ENCODE measurements at regions not wholly inside any gene's neighbourhood (a gene's known extent, or its start where the extent isn't known, plus 50 kb on each side); places are given as distances from the start of the nearest gene placed in this dataset.

- Histone ChIP-seq H3K9me1 (ENCODE audit: control insufficient read depth, extremely low read depth, insufficient read depth, low read length) (no peaks in the 10 kb centered on the region), H2AFZ (ENCODE audit: control insufficient read depth, low read length) (no peak overlapping the region), H3K9me3 (ENCODE audit: control insufficient read depth, low read depth, low read length) (peaks cover 2% of the 10 kb centered on the region), H3K4me3 (ENCODE audit: control insufficient read depth in 2 of 3, extremely low read depth in 1 of 3, insufficient read depth in 2 of 3, low read depth in 1 of 3, low read length in 3 of 3) (no peak overlapping the region), H3K36me3 (ENCODE audit: control insufficient read depth in 2 of 2, extremely low read depth in 1 of 2, insufficient read depth in 2 of 2, low read length in 2 of 2) (no peaks in the 10 kb centered on the region), H3K27ac (ENCODE audit: control insufficient read depth, insufficient read depth, low read length) (no peak overlapping the region), H3K79me2 (ENCODE audit: control insufficient read depth, insufficient read depth, low read length) (no peaks in the 10 kb centered on the region), H3K9ac (ENCODE audit: control insufficient read depth, extremely low read depth, insufficient read depth, low read length) (no peak overlapping the region), H4K20me1 (ENCODE audit: control insufficient read depth, extremely low read depth, insufficient read depth, low read length) (no peaks in the 10 kb centered on the region), H3K4me1 (ENCODE audit: control insufficient read depth, extremely low read depth, insufficient read depth, low read length) (no peaks in the 10 kb centered on the region), H3K4me2 (ENCODE audit: control insufficient read depth, extremely low read depth, insufficient read depth, low read depth, low read length) (no peak overlapping the region), H3K27me3 (ENCODE audit: control insufficient read depth, extremely low read depth, insufficient read depth, low read length) (no peaks in the 10 kb centered on the region)
- no peak for TF ChIP-seq CTCF (optimal IDR thresholded peaks at IDR 0.05 in 1 of 3, IDR thresholded peaks at IDR 0.05 in 1 of 3, conservative IDR thresholded peaks at IDR 0.05 in 1 of 3; ENCODE audit: extremely low read depth in 1 of 3, insufficient read depth in 2 of 3, low read length in 3 of 3)
- TF ChIP-seq EZH2 (IDR thresholded peaks at IDR 0.05; ENCODE audit: low read length): no peak
- dilution Hi-C loops (cut with MboI; ENCODE audit: extremely low pct_ligation_motif_present, low sequenced_read_pairs): no loop called here
- FAIRE-seq: no peak
- no peak for DNase-seq (ENCODE audit: low read depth, low spot score)
Measured at GRCh38 chr13:86681223-86681622, 882.0 kb upstream of the SLITRK6 start.

DNA sequence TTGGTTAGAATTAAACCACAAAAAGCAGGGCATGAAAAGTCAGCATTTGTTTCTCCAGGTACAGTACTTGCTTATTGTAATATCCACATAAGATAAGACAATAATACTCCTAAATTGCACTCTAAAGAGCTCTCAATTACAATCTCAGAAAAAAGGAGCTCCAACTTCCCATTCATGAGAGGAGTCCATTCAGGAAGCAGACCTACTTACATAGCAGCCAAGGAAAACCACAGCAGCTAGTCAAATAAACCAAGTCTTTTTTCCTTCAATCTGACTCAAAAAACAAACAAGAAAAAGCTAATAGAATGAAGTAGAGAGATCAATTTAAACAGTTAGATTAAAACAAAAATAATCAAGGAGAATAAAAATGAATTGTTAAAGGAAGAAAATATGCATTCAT, 885.2 kb upstream of the SLITRK6 start:
- H3K4me2 ChIP-seq (ENCODE audit: control insufficient read depth, extremely low read depth, insufficient read depth, low read depth, low read length): no peak overlapping the region
- FAIRE-seq: no peak
- dilution Hi-C loops (cut with MboI; ENCODE audit: extremely low pct_ligation_motif_present, low sequenced_read_pairs): no loop called here

More for the DNA sequence above, 885.2 kb upstream of the SLITRK6 start:
- Histone ChIP-seq H3K9me3 (ENCODE audit: control insufficient read depth, low read depth, low read length) (peaks cover 2% of the 10 kb centered on the region), H3K9ac (ENCODE audit: control insufficient read depth, extremely low read depth, insufficient read depth, low read length) (no peak overlapping the region), H3K27ac (ENCODE audit: control insufficient read depth, insufficient read depth, low read length) (no peak overlapping the region), H3K9me1 (ENCODE audit: control insufficient read depth, extremely low read depth, insufficient read depth, low read length) (no peaks in the 10 kb centered on the region), H4K20me1 (ENCODE audit: control insufficient read depth, extremely low read depth, insufficient read depth, low read length) (no peaks in the 10 kb centered on the region), H3K27me3 (ENCODE audit: control insufficient read depth, extremely low read depth, insufficient read depth, low read length) (no peaks in the 10 kb centered on the region), H2AFZ (ENCODE audit: control insufficient read depth, low read length) (no peak overlapping the region), H3K36me3 (ENCODE audit: control insufficient read depth in 2 of 2, extremely low read depth in 1 of 2, insufficient read depth in 2 of 2, low read length in 2 of 2) (no peaks in the 10 kb centered on the region), H3K79me2 (ENCODE audit: control insufficient read depth, insufficient read depth, low read length) (no peaks in the 10 kb centered on the region), H3K4me3 (ENCODE audit: control insufficient read depth in 2 of 3, extremely low read depth in 1 of 3, insufficient read depth in 2 of 3, low read depth in 1 of 3, low read length in 3 of 3) (no peak overlapping the region), H3K4me1 (ENCODE audit: control insufficient read depth, extremely low read depth, insufficient read depth, low read length) (no peaks in the 10 kb centered on the region)
- TF ChIP-seq CTCF (optimal IDR thresholded peaks at IDR 0.05 in 1 of 3, IDR thresholded peaks at IDR 0.05 in 1 of 3, conservative IDR thresholded peaks at IDR 0.05 in 1 of 3; ENCODE audit: extremely low read depth in 1 of 3, insufficient read depth in 2 of 3, low read length in 3 of 3) (no peak), EZH2 (IDR thresholded peaks at IDR 0.05; ENCODE audit: low read length) (no peak)
- no peak for DNase-seq (ENCODE audit: low read depth, low spot score)
